ENCODE measurements at regions not wholly inside any gene's neighbourhood (a gene's known extent, or its start where the extent isn't known, plus 50 kb on each side); places are given as distances from the start of the nearest gene placed in this dataset.

GRCh38 chr20:22027423-22027822 is 322.0 kb downstream of the PAX1 start:
- in situ Hi-C loops (cut with MboI; ENCODE audit: low sequenced_read_pairs) = no loop called here

GRCh38 chr20:22020201-22020600 is 314.7 kb downstream of the PAX1 start:
- no peak for DNase-seq (ENCODE audit: low spot score in 2 of 2)
- Histone ChIP-seq H3K9me3 (no peaks in the 10 kb centered on the region), H3K27me3 (ENCODE audit: low read depth) (no peaks in the 10 kb centered on the region), H3K4me3 (no peak overlapping the region), H3K36me3 (replicated peaks) (no peaks in the 10 kb centered on the region), H3K4me1 (no peaks in the 10 kb centered on the region)
- in situ Hi-C loops (cut with MboI; ENCODE audit: low sequenced_read_pairs) = no loop called here

More at GRCh38 chr20:22027423-22027822, 322.0 kb downstream of the PAX1 start:
- no peaks in the 10 kb centered on the region; the same call in 1 of the 2 replicates for H3K9me3 ChIP-seq
- H3K4me1 ChIP-seq = no peaks in the 10 kb centered on the region
- H3K27me3 ChIP-seq (ENCODE audit: low read depth) = no peaks in the 10 kb centered on the region
- H3K36me3 ChIP-seq (replicated peaks) = no peaks in the 10 kb centered on the region
- no peak for DNase-seq (ENCODE audit: low spot score in 2 of 2)
- H3K4me3 ChIP-seq = no peak overlapping the region

GRCh38 chr20:22008456-22008855 is 303.0 kb downstream of the PAX1 start:
- no peaks in the 10 kb centered on the region for H3K36me3 ChIP-seq (replicated peaks)
- H3K9me3 ChIP-seq = no peaks in the 10 kb centered on the region; the same call in 1 of the 2 replicates
- no peaks in the 10 kb centered on the region for H3K4me1 ChIP-seq
- in situ Hi-C loops (cut with MboI; ENCODE audit: low sequenced_read_pairs) = no loop called here
- DNase-seq (ENCODE audit: low spot score in 2 of 2) = no peak
- H3K4me3 ChIP-seq = no peak overlapping the region
- H3K27me3 ChIP-seq (ENCODE audit: low read depth) = no peaks in the 10 kb centered on the region

- Histone ChIP-seq H3K36me3 (replicated peaks) (no peaks in the 10 kb centered on the region), H3K4me1 (no peaks in the 10 kb centered on the region), H3K9me3 (no peaks in the 10 kb centered on the region; the same call in 1 of the 2 replicates), H3K27me3 (ENCODE audit: low read depth) (no peaks in the 10 kb centered on the region), H3K4me3 (no peak overlapping the region)
- no peak for DNase-seq (ENCODE audit: low spot score in 2 of 2)
- in situ Hi-C loops (cut with MboI; ENCODE audit: low sequenced_read_pairs) = no loop called here
These were observed 300.8 kb downstream of the PAX1 start for GRCh38 chr20:22006306-22006705.

GRCh38 chr20:22005535-22005934 is 300.1 kb downstream of the PAX1 start:
- Histone ChIP-seq H3K9me3 (no peaks in the 10 kb centered on the region; the same call in 1 of the 2 replicates), H3K4me3 (no peak overlapping the region), H3K4me1 (no peaks in the 10 kb centered on the region), H3K36me3 (replicated peaks) (no peaks in the 10 kb centered on the region), H3K27me3 (ENCODE audit: low read depth) (no peaks in the 10 kb centered on the region)
- in situ Hi-C loops (cut with MboI; ENCODE audit: low sequenced_read_pairs) = no loop called here
- no peak for DNase-seq (ENCODE audit: low spot score in 2 of 2)

GRCh38 chr20:22004946-22005345 is 299.5 kb downstream of the PAX1 start:
- H3K27me3 ChIP-seq (ENCODE audit: low read depth) = no peaks in the 10 kb centered on the region
- H3K4me1 ChIP-seq = no peaks in the 10 kb centered on the region
- in situ Hi-C loops (cut with MboI; ENCODE audit: low sequenced_read_pairs) = no loop called here
- no peak for DNase-seq (ENCODE audit: low spot score in 2 of 2)
- no peaks in the 10 kb centered on the region; the same call in 1 of the 2 replicates for H3K9me3 ChIP-seq
- H3K4me3 ChIP-seq = no peak overlapping the region
- no peaks in the 10 kb centered on the region for H3K36me3 ChIP-seq (replicated peaks)

- in situ Hi-C loops (cut with MboI; ENCODE audit: low sequenced_read_pairs) = no loop called here
- no peaks in the 10 kb centered on the region for H3K36me3 ChIP-seq (replicated peaks)
- H3K27me3 ChIP-seq (ENCODE audit: low read depth) = no peaks in the 10 kb centered on the region
- H3K4me1 ChIP-seq = no peaks in the 10 kb centered on the region
- no peak overlapping the region for H3K4me3 ChIP-seq
- no peaks in the 10 kb centered on the region; the same call in 1 of the 2 replicates for H3K9me3 ChIP-seq
- DNase-seq (ENCODE audit: low spot score in 2 of 2) = no peak
These were observed 298.2 kb downstream of the PAX1 start for GRCh38 chr20:22003680-22004079.

- Histone ChIP-seq H3K9me3 (no peaks in the 10 kb centered on the region), H3K36me3 (replicated peaks) (no peaks in the 10 kb centered on the region), H3K4me3 (no peak overlapping the region), H3K4me1 (no peaks in the 10 kb centered on the region), H3K27me3 (ENCODE audit: low read depth) (no peaks in the 10 kb centered on the region)
- in situ Hi-C loops (cut with MboI; ENCODE audit: low sequenced_read_pairs) = no loop called here
- DNase-seq (ENCODE audit: low spot score in 2 of 2) = no peak
These were observed 296.4 kb downstream of the PAX1 start for GRCh38 chr20:22001886-22002285.

- Histone ChIP-seq H3K9me3 (no peaks in the 10 kb centered on the region; the same call in 1 of the 2 replicates), H3K4me3 (no peak overlapping the region), H3K4me1 (no peaks in the 10 kb centered on the region), H3K27me3 (ENCODE audit: low read depth) (no peaks in the 10 kb centered on the region), H3K36me3 (replicated peaks) (no peaks in the 10 kb centered on the region)
- no peak for DNase-seq (ENCODE audit: low spot score in 2 of 2)
- in situ Hi-C loops (cut with MboI; ENCODE audit: low sequenced_read_pairs) = no loop called here
These were observed 290.0 kb downstream of the PAX1 start for GRCh38 chr20:21995461-21995860.

- in situ Hi-C loops (cut with MboI; ENCODE audit: low sequenced_read_pairs) = no loop called here
- no peak for DNase-seq (ENCODE audit: low spot score in 2 of 2)
- Histone ChIP-seq H3K4me3 (no peak overlapping the region), H3K4me1 (no peaks in the 10 kb centered on the region), H3K27me3 (ENCODE audit: low read depth) (no peaks in the 10 kb centered on the region), H3K36me3 (replicated peaks) (no peaks in the 10 kb centered on the region), H3K9me3 (no peaks in the 10 kb centered on the region; the same call in 1 of the 2 replicates)
These were observed 288.7 kb downstream of the PAX1 start for GRCh38 chr20:21994203-21994602.

- in situ Hi-C loops (cut with MboI; ENCODE audit: low sequenced_read_pairs) = no loop called here
- no peak overlapping the region for H3K4me3 ChIP-seq
These were observed 277.1 kb downstream of the PAX1 start for GRCh38 chr20:21982559-21982958.

GRCh38 chr20:21981597-21982344 is 276.3 kb downstream of the PAX1 start:
- Histone ChIP-seq H3K27me3 (ENCODE audit: low read depth) (no peaks in the 10 kb centered on the region), H3K9me3 (peaks cover 7% of the 10 kb centered on the region; the same call in 1 of the 2 replicates), H3K36me3 (replicated peaks) (no peaks in the 10 kb centered on the region), H3K4me3 (no peak overlapping the region), H3K4me1 (no peaks in the 10 kb centered on the region)
- in situ Hi-C loops (cut with MboI; ENCODE audit: low sequenced_read_pairs) = no loop called here
- no peak for DNase-seq (ENCODE audit: low spot score in 2 of 2)

More at GRCh38 chr20:21982559-21982958, 277.1 kb downstream of the PAX1 start:
- Histone ChIP-seq H3K27me3 (ENCODE audit: low read depth) (no peaks in the 10 kb centered on the region), H3K36me3 (replicated peaks) (no peaks in the 10 kb centered on the region), H3K4me1 (no peaks in the 10 kb centered on the region), H3K9me3 (peaks cover 7% of the 10 kb centered on the region; the same call in 1 of the 2 replicates)
- DNase-seq (ENCODE audit: low spot score in 2 of 2) = no peak

GRCh38 chr20:21981179-21981578 is 275.7 kb downstream of the PAX1 start:
- H3K4me3 ChIP-seq = no peak overlapping the region
- no peaks in the 10 kb centered on the region for H3K4me1 ChIP-seq
- H3K36me3 ChIP-seq (replicated peaks) = no peaks in the 10 kb centered on the region
- no peaks in the 10 kb centered on the region for H3K27me3 ChIP-seq (ENCODE audit: low read depth)
- no peak for DNase-seq (ENCODE audit: low spot score in 2 of 2)
- in situ Hi-C loops (cut with MboI; ENCODE audit: low sequenced_read_pairs) = no loop called here
- peaks cover 7% of the 10 kb centered on the region; the same call in 1 of the 2 replicates for H3K9me3 ChIP-seq

- in situ Hi-C loops (cut with MboI; ENCODE audit: low sequenced_read_pairs) = no loop called here
- H3K27me3 ChIP-seq (ENCODE audit: low read depth) = no peaks in the 10 kb centered on the region
- no peak for DNase-seq (ENCODE audit: low spot score in 2 of 2)
- H3K4me3 ChIP-seq = no peak overlapping the region
- H3K4me1 ChIP-seq = no peaks in the 10 kb centered on the region
- no peaks in the 10 kb centered on the region for H3K9me3 ChIP-seq
- H3K36me3 ChIP-seq (replicated peaks) = no peaks in the 10 kb centered on the region
These were observed 266.0 kb downstream of the PAX1 start for GRCh38 chr20:21971436-21971835.
